ENCODE measurements at regions not wholly inside any gene's neighbourhood (a gene's known extent, or its start where the extent isn't known, plus 50 kb on each side); places are given as distances from the start of the nearest gene placed in this dataset.
"Not testable (repeated sequence)": the region's sequence is repeated elsewhere in the genome, so short reads cannot be mapped to it uniquely, and the experiment has no call there.

GRCh38 chr9:124131518-124131917 is 120.0 kb downstream of the LHX2 start:
- TF ChIP-seq EGR1 (IDR thresholded peaks at IDR 0.05; ENCODE audit: low read depth in 2 of 2); JUND (IDR thresholded peaks at IDR 0.05); MAX (IDR thresholded peaks at IDR 0.05); REST (IDR thresholded peaks at IDR 0.05); HNF4G (IDR thresholded peaks at IDR 0.05); ZBTB33 (IDR thresholded peaks at IDR 0.05): not testable (repeated sequence)
- TF ChIP-seq, protein P1, sequence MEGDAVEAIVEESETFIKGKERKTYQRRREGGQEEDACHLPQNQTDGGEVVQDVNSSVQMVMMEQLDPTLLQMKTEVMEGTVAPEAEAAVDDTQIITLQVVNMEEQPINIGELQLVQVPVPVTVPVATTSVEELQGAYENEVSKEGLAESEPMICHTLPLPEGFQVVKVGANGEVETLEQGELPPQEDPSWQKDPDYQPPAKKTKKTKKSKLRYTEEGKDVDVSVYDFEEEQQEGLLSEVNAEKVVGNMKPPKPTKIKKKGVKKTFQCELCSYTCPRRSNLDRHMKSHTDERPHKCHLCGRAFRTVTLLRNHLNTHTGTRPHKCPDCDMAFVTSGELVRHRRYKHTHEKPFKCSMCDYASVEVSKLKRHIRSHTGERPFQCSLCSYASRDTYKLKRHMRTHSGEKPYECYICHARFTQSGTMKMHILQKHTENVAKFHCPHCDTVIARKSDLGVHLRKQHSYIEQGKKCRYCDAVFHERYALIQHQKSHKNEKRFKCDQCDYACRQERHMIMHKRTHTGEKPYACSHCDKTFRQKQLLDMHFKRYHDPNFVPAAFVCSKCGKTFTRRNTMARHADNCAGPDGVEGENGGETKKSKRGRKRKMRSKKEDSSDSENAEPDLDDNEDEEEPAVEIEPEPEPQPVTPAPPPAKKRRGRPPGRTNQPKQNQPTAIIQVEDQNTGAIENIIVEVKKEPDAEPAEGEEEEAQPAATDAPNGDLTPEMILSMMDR (IDR thresholded peaks at IDR 0.05; ENCODE audit: low read depth, low read length, missing input control), result not testable (repeated sequence)

Data from liver (tissue), 3 donors.